Neutrophil (primary cell): ENCODE measurements at regions not wholly inside any gene's neighbourhood (a gene's known extent, or its start where the extent isn't known, plus 50 kb on each side); places are given as distances from the start of the nearest gene placed in this dataset.

Source experiments
- H3K27ac ChIP-seq: fragments of 200-600 bp; sonication (generic); 2 replicates; pipeline ENCODE4 v1.5.1; 2016; ENCODE audit warnings: mild to moderate bottlenecking, moderate library complexity
- H3K27me3 ChIP-seq: fragments of 200-600 bp; sonication (generic); 2 replicates; pipeline ENCODE4 v1.6.0; 2016; ENCODE audit warnings: mild to moderate bottlenecking
- H3K36me3 ChIP-seq: fragments of 200-600 bp; sonication (generic); 2 replicates; pipeline ENCODE4 v1.5.1; 2017
- H3K4me1 ChIP-seq, 2 experiments: fragments of 200-600 bp in 1 of 2; sonication (generic) in 1 of 2; 1 replicate in 1 of 2; 2 replicates in 1 of 2; pipeline versions ENCODE4 v1.5.1 to v1.6.1; 2013 to 2016; ENCODE audit warnings: low read depth in 1 of 2, low read length in 1 of 2, mild to moderate bottlenecking in 1 of 2, moderate library complexity in 1 of 2; ENCODE audit not compliant: control insufficient read depth in 1 of 2, insufficient read depth in 1 of 2
- H3K4me3 ChIP-seq, 2 experiments: fragments of 200-600 bp in 1 of 2; sonication (generic) in 1 of 2; 1 replicate in 1 of 2; 2 replicates in 1 of 2; pipeline ENCODE4 v1.5.1; 2013 to 2016; ENCODE audit warnings: low read depth in 1 of 2, low read length in 1 of 2, mild to moderate bottlenecking in 1 of 2, moderate library complexity in 1 of 2
- H3K9me3 ChIP-seq: fragments of 200-600 bp; sonication (generic); 2 replicates; pipeline ENCODE4 v1.5.1; 2016
- CTCF ChIP-seq: fragments of 200-600 bp; sonication (generic); IDR thresholded peaks from 2 replicates; pipeline ENCODE4 v1.5.1; 2016; ENCODE audit warnings: antibody characterized with exemption

- H3K27me3 ChIP-seq: no peaks in the 10 kb centered on the region
- H3K9me3 ChIP-seq: no peaks in the 10 kb centered on the region
- no peak for TF ChIP-seq CTCF
- H3K4me1 ChIP-seq: no peaks in the 10 kb centered on the region
- no peaks in the 10 kb centered on the region for H3K36me3 ChIP-seq
- H3K27ac ChIP-seq: no peak overlapping the region
- no peak overlapping the region for H3K4me3 ChIP-seq
Measured at GRCh38 chr11:92740276-92740675, 229.2 kb upstream of the MTNR1B start.

- no peaks in the 10 kb centered on the region for H3K4me1 ChIP-seq
- H3K9me3 ChIP-seq: no peaks in the 10 kb centered on the region
- no peak overlapping the region for H3K27ac ChIP-seq
- no peaks in the 10 kb centered on the region for H3K36me3 ChIP-seq
- H3K27me3 ChIP-seq: no peaks in the 10 kb centered on the region
- H3K4me3 ChIP-seq: no peak overlapping the region
- no peak for TF ChIP-seq CTCF
Measured at GRCh38 chr11:92744929-92745585, 224.4 kb upstream of the MTNR1B start.

GRCh38 chr11:92750794-92751193, 218.7 kb upstream of the MTNR1B start:
- Histone ChIP-seq H3K4me3 (no peak overlapping the region), H3K27me3 (no peaks in the 10 kb centered on the region), H3K36me3 (no peaks in the 10 kb centered on the region), H3K27ac (no peak overlapping the region), H3K9me3 (no peaks in the 10 kb centered on the region), H3K4me1 (no peaks in the 10 kb centered on the region)
- TF ChIP-seq CTCF: no peak

GRCh38 chr11:92751594-92751993, 217.9 kb upstream of the MTNR1B start:
- no peaks in the 10 kb centered on the region for H3K4me1 ChIP-seq
- no peaks in the 10 kb centered on the region for H3K27me3 ChIP-seq
- H3K9me3 ChIP-seq: no peaks in the 10 kb centered on the region
- no peak overlapping the region for H3K4me3 ChIP-seq
- no peak overlapping the region for H3K27ac ChIP-seq
- no peak for TF ChIP-seq CTCF
- H3K36me3 ChIP-seq: no peaks in the 10 kb centered on the region

- H3K27me3 ChIP-seq: no peaks in the 10 kb centered on the region
- no peak overlapping the region for H3K4me3 ChIP-seq
- no peaks in the 10 kb centered on the region for H3K9me3 ChIP-seq
- TF ChIP-seq CTCF: no peak
- no peaks in the 10 kb centered on the region for H3K36me3 ChIP-seq
- H3K4me1 ChIP-seq: no peaks in the 10 kb centered on the region
- H3K27ac ChIP-seq: no peak overlapping the region
Measured at GRCh38 chr11:92752122-92752521, 217.3 kb upstream of the MTNR1B start.

GRCh38 chr11:92753161-92753560, 216.3 kb upstream of the MTNR1B start:
- Histone ChIP-seq H3K9me3 (no peaks in the 10 kb centered on the region), H3K36me3 (no peaks in the 10 kb centered on the region), H3K4me1 (no peaks in the 10 kb centered on the region), H3K27me3 (no peaks in the 10 kb centered on the region), H3K27ac (no peak overlapping the region), H3K4me3 (no peak overlapping the region)
- no peak for TF ChIP-seq CTCF
